22Rv1 (cell line): ENCODE measurements at regions not wholly inside any gene's neighbourhood (a gene's known extent, or its start where the extent isn't known, plus 50 kb on each side); places are given as distances from the start of the nearest gene placed in this dataset.
"Not testable (repeated sequence)": the region's sequence is repeated elsewhere in the genome, so short reads cannot be mapped to it uniquely, and the experiment has no call there.

Source experiments
- H3K27ac ChIP-seq: fragments of 450-650 bp; 2 replicates; pipeline ENCODE4 v1.5.1; 2017
- CTCF ChIP-seq: fragments of 450-650 bp; IDR thresholded peaks from 2 replicates; pipeline ENCODE4 v1.5.1; 2017; ENCODE audit warnings: mild to moderate bottlenecking
- ZFX ChIP-seq: fragments of 450-650 bp; IDR thresholded peaks from 2 replicates; pipeline ENCODE4 v1.6.1; 2017; ENCODE audit warnings: antibody characterized with exemption, borderline replicate concordance

GRCh38 chr1:229897501-229897900, 169.5 kb upstream of the GALNT2 start:
- no peak overlapping the region for H3K27ac ChIP-seq
- TF ChIP-seq ZFX (no peak), CTCF (no peak)

GRCh38 chr1:229900220-229900619, 166.8 kb upstream of the GALNT2 start:
- TF ChIP-seq CTCF, result 0 out of 2 replicates have a peak, but pooled peaks have one; percentile 5
- no peak for TF ChIP-seq ZFX
- H3K27ac ChIP-seq, result no peak overlapping the region

- TF ChIP-seq CTCF, result no peak
- no peak for TF ChIP-seq ZFX
- H3K27ac ChIP-seq, result no peak overlapping the region
Measured at GRCh38 chr1:229905031-229905545, 161.9 kb upstream of the GALNT2 start.

- no peak overlapping the region for H3K27ac ChIP-seq
- TF ChIP-seq CTCF, result no peak
- TF ChIP-seq ZFX, result no peak
Measured at GRCh38 chr1:229905652-229906051, 161.4 kb upstream of the GALNT2 start.

GRCh38 chr1:229907884-229908638, 159.0 kb upstream of the GALNT2 start:
- TF ChIP-seq CTCF (no peak), ZFX (no peak)
- no peak overlapping the region for H3K27ac ChIP-seq

- no peak for TF ChIP-seq ZFX
- H3K27ac ChIP-seq, result no peak overlapping the region
Measured at GRCh38 chr1:229908689-229909088, 158.3 kb upstream of the GALNT2 start.

GRCh38 chr1:229913489-229913888, 153.5 kb upstream of the GALNT2 start:
- no peak overlapping the region for H3K27ac ChIP-seq
- no peak for TF ChIP-seq CTCF
- TF ChIP-seq ZFX, result no peak

GRCh38 chr1:229919488-229919887, 147.6 kb upstream of the GALNT2 start:
- H3K27ac ChIP-seq, result not testable (repeated sequence)
